Erythroblast (primary cell): ENCODE measurements at regions not wholly inside any gene's neighbourhood (a gene's known extent, or its start where the extent isn't known, plus 50 kb on each side); places are given as distances from the start of the nearest gene placed in this dataset.
"Not testable (repeated sequence)": the region's sequence is repeated elsewhere in the genome, so short reads cannot be mapped to it uniquely, and the experiment has no call there.

Source experiments
- GATA1 ChIP-seq: IDR thresholded peaks from 2 replicates; pipeline ENCODE4 v1.6.1; 2011; ENCODE audit warnings: low read depth, mild to moderate bottlenecking, control low read depth, low read length, moderate library complexity
- POLR2A ChIP-seq: IDR thresholded peaks from 2 replicates; pipeline ENCODE4 v1.6.1; 2011; ENCODE audit warnings: mild to moderate bottlenecking, low read length

DNA sequence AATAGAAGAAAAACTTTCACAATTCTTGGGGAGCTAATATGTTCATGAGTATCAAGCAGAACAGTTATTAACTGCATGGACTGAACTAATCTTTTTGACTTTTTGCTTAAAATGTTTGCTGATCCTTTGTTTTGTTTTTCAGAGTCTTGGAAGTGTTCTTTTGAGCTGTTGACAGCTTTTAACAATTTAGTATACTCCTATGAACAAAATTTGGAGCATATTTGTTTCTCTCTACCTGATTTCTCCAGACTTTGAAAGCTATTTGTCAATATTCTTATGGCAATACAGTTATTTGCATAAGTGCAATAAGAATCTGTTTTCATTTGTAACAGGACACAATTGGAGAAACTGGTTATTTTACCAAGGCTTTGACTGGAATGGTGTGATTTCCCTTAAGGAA lies 192.0 kb upstream of the ETV3 start:
- not testable (repeated sequence) for TF ChIP-seq POLR2A, GATA1
